H1 (cell line): ENCODE measurements at regions not wholly inside any gene's neighbourhood (a gene's known extent, or its start where the extent isn't known, plus 50 kb on each side); places are given as distances from the start of the nearest gene placed in this dataset.

Source experiments
- CTCF ChIA-PET: fragments of 300-600 bp; sonication (Branson Sonifier 250); formaldehyde crosslinking; loops from one replicate; lab custom pipeline; 2021; ENCODE audit not compliant: partially characterized antibody; lab: Charles Lee
- POLR2A ChIA-PET: fragments of 300-600 bp; sonication (Branson Sonifier 250); formaldehyde crosslinking; loops from one replicate; lab custom pipeline; 2021; ENCODE audit warnings: inconsistent platforms; ENCODE audit not compliant: partially characterized antibody; lab: Charles Lee
- DNase-seq, 2 experiments: peaks; one replicate each; pipeline versions ENCODE4 v3.0.0 to v3.0.0-alpha.2; 2010 to 2022; ENCODE audit warnings: low spot score in 2 of 2, low read depth in 1 of 2, mixed read lengths in 1 of 2
- FAIRE-seq: peaks from 2 replicates; lab custom pipeline; 2011; peaks lifted over from hg19 to GRCh38; lab: Jason Lieb, UNC
- H2AFZ ChIP-seq: 2 replicates; pipeline ENCODE4 v1.8.1; 2012; ENCODE audit warnings: low read length, inconsistent platforms
- H2AK5ac ChIP-seq: 2 replicates; pipeline ENCODE4 v1.6.1; 2013; ENCODE audit warnings: low read depth, low read length
- H2BK120ac ChIP-seq: replicated peaks from 2 replicates; pipeline ENCODE3; 2013; ENCODE audit warnings: low read depth, low read length, inconsistent platforms
- H2BK12ac ChIP-seq: 2 replicates; pipeline ENCODE4 v1.6.1; 2013; ENCODE audit warnings: low read depth, low read length
- H2BK15ac ChIP-seq: 2 replicates; pipeline ENCODE4 v1.6.1; 2013; ENCODE audit warnings: low read length
- H2BK20ac ChIP-seq: 2 replicates; pipeline ENCODE4 v1.6.1; 2013; ENCODE audit warnings: low read length
- H2BK5ac ChIP-seq: 2 replicates; pipeline ENCODE4 v1.6.1; 2013; ENCODE audit warnings: low read depth, low read length
- H3K14ac ChIP-seq: 2 replicates; pipeline ENCODE4 v1.6.1; 2013; ENCODE audit warnings: inconsistent platforms; ENCODE audit not compliant: insufficient read length
- H3K18ac ChIP-seq: 2 replicates; pipeline ENCODE4 v1.6.1; 2013; ENCODE audit warnings: low read length; ENCODE audit errors: extremely low read depth
- H3K23ac ChIP-seq: 2 replicates; pipeline ENCODE4 v1.6.1; 2013; ENCODE audit warnings: inconsistent platforms; ENCODE audit not compliant: insufficient read length
- H3K23me2 ChIP-seq: 2 replicates; pipeline ENCODE4 v1.6.1; 2013; ENCODE audit warnings: low read depth, low read length
- H3K27ac ChIP-seq: 2 replicates; pipeline ENCODE4 v1.6.1; 2011; ENCODE audit warnings: low read depth, low read length, inconsistent platforms
- H3K27me3 ChIP-seq, 4 experiments: replicated peaks in 1 of 4; 1 replicate in 1 of 4; 2 replicates in 3 of 4; pipeline versions ENCODE4 v1.6.1 to v1.8.1; 2011 to 2013; ENCODE audit warnings: low read length in 3 of 4, mild to moderate bottlenecking in 3 of 4, inconsistent platforms in 2 of 4, mixed read lengths in 2 of 4, moderate library complexity in 1 of 4; ENCODE audit not compliant: control insufficient read depth in 3 of 4, insufficient read depth in 3 of 4; ENCODE audit errors: extremely low read depth in 1 of 4
- H3K36me3 ChIP-seq, 4 experiments: 2 replicates each; pipeline versions ENCODE4 v1.6.1 to v1.8.1; 2011 to 2013; ENCODE audit warnings: mild to moderate bottlenecking in 4 of 4, low read length in 3 of 4, moderate library complexity in 2 of 4, control low read depth in 1 of 4, inconsistent platforms in 1 of 4; ENCODE audit not compliant: insufficient read depth in 4 of 4, control insufficient read depth in 2 of 4
- H3K4ac ChIP-seq: replicated peaks from 2 replicates; pipeline ENCODE3; 2013; ENCODE audit warnings: low read length, low read depth, mixed read lengths, inconsistent platforms; ENCODE audit not compliant: insufficient read length
- H3K4me1 ChIP-seq, 4 experiments: replicated peaks in 1 of 4; 1 replicate in 1 of 4; 2 replicates in 3 of 4; pipeline versions ENCODE4 v1.6.1 to v1.8.1; 2011 to 2013; ENCODE audit warnings: low read length in 3 of 4, inconsistent platforms in 2 of 4, mixed read lengths in 1 of 4; ENCODE audit not compliant: insufficient read depth in 4 of 4, control insufficient read depth in 3 of 4
- H3K4me2 ChIP-seq, 2 experiments: 2 replicates each; pipeline versions ENCODE4 v1.6.1 to v1.8.1; 2011 to 2013; ENCODE audit warnings: low read depth in 2 of 2, low read length in 2 of 2, control low read depth in 1 of 2, inconsistent platforms in 1 of 2, mild to moderate bottlenecking in 1 of 2; ENCODE audit not compliant: insufficient read depth in 1 of 2
- H3K4me3 ChIP-seq, 4 experiments: fragments of 200-600, 300-600 bp in 1 of 4; sonication (generic), shearing (Covaris generic), sonication (Bioruptor Twin) in 1 of 4; 2 replicates each; pipeline versions ENCODE4 v1.5.1 to v1.8.1; 2011 to 2016; ENCODE audit warnings: low read length in 4 of 4, low read depth in 3 of 4, control low read depth in 2 of 4, inconsistent platforms in 2 of 4, mild to moderate bottlenecking in 2 of 4, mixed read lengths in 1 of 4, moderate library complexity in 1 of 4; ENCODE audit not compliant: insufficient read depth in 2 of 4; ENCODE audit errors: extremely low read depth in 1 of 4
- H3K56ac ChIP-seq: replicated peaks from 2 replicates; pipeline ENCODE3; 2013; ENCODE audit warnings: low read depth, mild to moderate bottlenecking, mixed read lengths, low read length, inconsistent platforms; ENCODE audit not compliant: insufficient read length
- H3K79me1 ChIP-seq: 2 replicates; pipeline ENCODE4 v1.6.1; 2013; ENCODE audit warnings: low read depth, low read length, control low read depth
- H3K79me2 ChIP-seq, 2 experiments: 2 replicates each; pipeline versions ENCODE4 v1.6.1 to v1.8.1; 2012 to 2013; ENCODE audit warnings: low read length in 2 of 2, mild to moderate bottlenecking in 2 of 2, inconsistent platforms in 1 of 2; ENCODE audit not compliant: insufficient read depth in 2 of 2, control insufficient read depth in 1 of 2
- H3K9ac ChIP-seq, 4 experiments: replicated peaks in 1 of 4; 1 replicate in 1 of 4; 2 replicates in 3 of 4; pipeline versions ENCODE4 v1.6.1 to v1.8.1; 2011 to 2013; ENCODE audit warnings: low read depth in 3 of 4, low read length in 3 of 4, control low read depth in 2 of 4, mild to moderate bottlenecking in 2 of 4, moderate library complexity in 2 of 4, inconsistent platforms in 1 of 4; ENCODE audit errors: extremely low read depth in 1 of 4
- H3K9me3 ChIP-seq, 2 experiments: 2 replicates each; pipeline versions ENCODE4 v1.6.1 to v1.8.1; 2012 to 2013; ENCODE audit warnings: mild to moderate bottlenecking in 2 of 2, moderate library complexity in 2 of 2, control low read depth in 1 of 2, inconsistent platforms in 1 of 2, low read depth in 1 of 2, low read length in 1 of 2, mixed read lengths in 1 of 2; ENCODE audit not compliant: insufficient read depth in 2 of 2
- H4K20me1 ChIP-seq, 2 experiments: replicated peaks in 1 of 2; 2 replicates each; pipeline versions ENCODE3 to v1.8.1; 2011 to 2013; ENCODE audit warnings: inconsistent platforms in 2 of 2, low read length in 2 of 2, mild to moderate bottlenecking in 1 of 2; ENCODE audit not compliant: insufficient read depth in 2 of 2, control insufficient read depth in 1 of 2
- H4K5ac ChIP-seq: 2 replicates; pipeline ENCODE4 v1.6.1; 2013; ENCODE audit warnings: low read length, low read depth, mixed read lengths, inconsistent platforms; ENCODE audit not compliant: insufficient read length
- H4K8ac ChIP-seq: 2 replicates; pipeline ENCODE4 v1.8.0; 2013; ENCODE audit warnings: mild to moderate bottlenecking, moderate library complexity, low read length, inconsistent platforms; ENCODE audit not compliant: insufficient read depth; ENCODE audit errors: extremely low read depth
- H4K91ac ChIP-seq: replicated peaks from 2 replicates; pipeline ENCODE3; 2013; ENCODE audit warnings: low read length, mixed read lengths, inconsistent platforms; ENCODE audit not compliant: insufficient read length
- BCL11A ChIP-seq, 2 experiments: IDR thresholded peaks; one replicate each; pipeline ENCODE4 v1.6.1; 2011; ENCODE audit warnings: low read depth in 2 of 2, low read length in 2 of 2, mild to moderate bottlenecking in 2 of 2
- CBX5 ChIP-seq: fragments of 300-800, 300-1000 bp; sonication (generic); IDR thresholded peaks from 2 replicates; pipeline ENCODE4 v1.7.1; 2016; ENCODE audit warnings: antibody characterized with exemption, low read length, low read depth
- CHD2 ChIP-seq: IDR thresholded peaks from 2 replicates; pipeline ENCODE4 v1.6.1; 2012; ENCODE audit warnings: low read length, improper control_type of control experiment
- GTF2F1 ChIP-seq: IDR thresholded peaks from 2 replicates; pipeline ENCODE4 v1.6.1; 2012; ENCODE audit warnings: low read depth, low read length, improper control_type of control experiment, borderline replicate concordance
- HDAC2 ChIP-seq, 2 experiments: fragments of 300-600 bp in 1 of 2; sonication (generic) in 1 of 2; IDR thresholded peaks; 2 replicates each; pipeline ENCODE4 v1.6.1; 2011 to 2012; ENCODE audit warnings: low read depth in 2 of 2, low read length in 2 of 2, mild to moderate bottlenecking in 2 of 2, moderate library complexity in 2 of 2, borderline replicate concordance in 1 of 2, inconsistent platforms in 1 of 2
- JUND ChIP-seq: IDR thresholded peaks from 2 replicates; pipeline ENCODE4 v1.6.1; 2011; ENCODE audit warnings: mild to moderate bottlenecking, improper control_type of control experiment, low read length
- KDM1A ChIP-seq: fragments of 200-600, 300-600 bp; sonication (generic); IDR thresholded peaks from 2 replicates; pipeline ENCODE4 v1.7.1; 2016; ENCODE audit warnings: mild to moderate bottlenecking, low read length, borderline replicate concordance
- KDM5A ChIP-seq: fragments of 200-600 bp; IDR thresholded peaks from 2 replicates; pipeline ENCODE4 v1.7.1; 2012; ENCODE audit warnings: mild to moderate bottlenecking, low read length, inconsistent platforms, mixed read lengths
- POLR2A ChIP-seq, 2 experiments: IDR thresholded peaks; 1 replicate in 1 of 2; 2 replicates in 1 of 2; pipeline ENCODE4 v1.6.1; 2011; ENCODE audit warnings: low read depth in 2 of 2, low read length in 2 of 2, mild to moderate bottlenecking in 2 of 2; ENCODE audit errors: control extremely low read depth in 1 of 2
- POLR2AphosphoS5 ChIP-seq: IDR thresholded peaks from 2 replicates; pipeline ENCODE4 v1.6.1; 2011; ENCODE audit warnings: low read depth, low read length
- WGBS, 2 experiments: shearing (Covaris generic) in 1 of 2; methylation state at CpG; one replicate each; pipeline versions ENCODE4 v1.1.6 to v1.1.7; 2013 to 2015; ENCODE audit warnings: low lambda C conversion rate in 2 of 2, mixed read lengths in 2 of 2, inconsistent platforms in 1 of 2, low coverage in 1 of 2, missing lambda C conversion rate in 1 of 2; ENCODE audit not compliant: insufficient replicate concordance in 2 of 2, insufficient coverage in 1 of 2, insufficient read length in 1 of 2; ENCODE audit errors: extremely low coverage in 1 of 2, missing lambda C conversion rate in 1 of 2; 5-methylcytosine and 5-hydroxymethylcytosine counted together
- TF ChIP-seq, protein P1 (sequence below): IDR thresholded peaks from 2 replicates; pipeline ENCODE4 v1.6.1; 2011; ENCODE audit warnings: low read depth, mild to moderate bottlenecking, low read length; ENCODE audit not compliant: insufficient read depth

GRCh38 chr21:38014298-38014697, 98.0 kb upstream of the KCNJ6 start:
- no peaks in the 10 kb centered on the region for H3K9me3 ChIP-seq
- no peak overlapping the region for H2AFZ ChIP-seq
- no peak overlapping the region for H2BK12ac ChIP-seq
- ChIA-PET POLR2A (interaction anchor here (0.6 kb wide), 1 partner anchor 164 kb away, joined by 3 read pairs; no protein-coding TSS in a partner anchor), CTCF (interaction anchor here (0.5 to 1.1 kb wide), 3 partner anchors 98 to 255 kb away, joined by 3 read pairs; partner anchors contain the start of gene KCNJ6)
- H3K56ac ChIP-seq = no peak overlapping the region
- 87% methylated on average over 1 of the region's 1 CpG; no CpG with 5 or more reads in 1 of the 2 experiments for WGBS, 2 experiments
- no peaks in the 10 kb centered on the region for H3K79me1 ChIP-seq
- FAIRE-seq (no peak), DNase-seq (no peak)
- H2AK5ac ChIP-seq = no peak overlapping the region
- no peak overlapping the region for H3K4me3 ChIP-seq
- H2BK5ac ChIP-seq = no peak overlapping the region
- H3K9ac ChIP-seq = no peak overlapping the region
- H3K4me1 ChIP-seq = no peaks in the 10 kb centered on the region
- H2BK15ac ChIP-seq = no peak overlapping the region
- TF ChIP-seq KDM1A = no peak
- TF ChIP-seq BCL11A (IDR thresholded peaks at IDR 0.05; ENCODE audit: low read depth in 2 of 2, low read length in 2 of 2) = no peak
- TF ChIP-seq, protein P1, sequence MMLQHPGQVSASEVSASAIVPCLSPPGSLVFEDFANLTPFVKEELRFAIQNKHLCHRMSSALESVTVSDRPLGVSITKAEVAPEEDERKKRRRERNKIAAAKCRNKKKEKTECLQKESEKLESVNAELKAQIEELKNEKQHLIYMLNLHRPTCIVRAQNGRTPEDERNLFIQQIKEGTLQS = no peak
- no peak for TF ChIP-seq GTF2F1
- no peak for TF ChIP-seq HDAC2 (IDR thresholded peaks at IDR 0.05; ENCODE audit: borderline replicate concordance in 1 of 2, low read depth in 2 of 2, low read length in 2 of 2)
- no peak for TF ChIP-seq CHD2
- no peak for TF ChIP-seq JUND
- no peak for TF ChIP-seq KDM5A
- no peak for TF ChIP-seq CBX5
- no peak for TF ChIP-seq POLR2AphosphoS5
- TF ChIP-seq POLR2A (IDR thresholded peaks at IDR 0.05; ENCODE audit: control extremely low read depth in 1 of 2, low read depth in 2 of 2, low read length in 2 of 2) = no peak
- no peaks in the 10 kb centered on the region for H3K36me3 ChIP-seq
- no peak overlapping the region for H3K23ac ChIP-seq
- H2BK120ac ChIP-seq = no peak overlapping the region
- no peaks in the 10 kb centered on the region for H3K23me2 ChIP-seq
- no peaks in the 10 kb centered on the region for H3K79me2 ChIP-seq
- no peak overlapping the region for H4K91ac ChIP-seq
- H2BK20ac ChIP-seq = no peak overlapping the region
- H3K27me3 ChIP-seq = no peaks in the 10 kb centered on the region
- H4K5ac ChIP-seq = no peak overlapping the region
- no peaks in the 10 kb centered on the region for H4K20me1 ChIP-seq
- no peak overlapping the region for H3K27ac ChIP-seq
- H3K4ac ChIP-seq = no peak overlapping the region
- H4K8ac ChIP-seq = no peak overlapping the region
- no peak overlapping the region for H3K14ac ChIP-seq
- no peak overlapping the region for H3K18ac ChIP-seq
- H3K4me2 ChIP-seq = no peak overlapping the region
